Stimulated activated CD4-positive, alpha-beta T cell treated with anti-CD3 and anti-CD28 coated beads, Interleukin-2, amount 100 ng/mL, for 48 hours (primary cell): ENCODE measurements at regions not wholly inside any gene's neighbourhood (a gene's known extent, or its start where the extent isn't known, plus 50 kb on each side); places are given as distances from the start of the nearest gene placed in this dataset.

ENCODE experiments used
- DNase-seq, 2 donors: peaks; one replicate each; pipeline ENCODE4 v3.0.0-alpha.2; 2020

GRCh38 chr13:40176242-40176641, 490.2 kb downstream of the FOXO1 start:
- DNase-seq: no peak

DNA sequence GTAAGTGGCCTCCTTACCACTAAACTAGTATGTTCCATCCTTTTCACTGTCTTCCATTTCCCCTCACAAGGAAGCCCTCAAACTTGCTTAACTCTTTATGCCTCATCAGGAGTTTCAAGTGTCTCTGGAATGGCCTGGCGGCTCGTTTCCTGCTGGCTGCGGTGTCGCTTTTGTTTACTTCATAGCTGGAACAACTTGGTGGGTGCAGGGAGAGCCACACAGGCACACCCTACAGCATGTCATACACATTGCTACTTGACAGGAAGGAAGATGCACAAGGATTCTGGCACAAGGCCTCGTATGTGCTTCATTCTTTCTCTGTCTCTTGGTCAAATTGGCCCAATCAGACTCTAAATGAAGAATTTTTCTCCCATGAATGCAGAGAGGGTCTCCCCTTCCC, 488.3 kb downstream of the FOXO1 start:
- DNase-seq: no peak

- DNase-seq: no peak
Measured at GRCh38 chr13:40179445-40180281, 486.8 kb downstream of the FOXO1 start.

- no peak for DNase-seq
Measured at GRCh38 chr13:40180776-40181175, 485.7 kb downstream of the FOXO1 start.

GRCh38 chr13:40181203-40181845, 485.1 kb downstream of the FOXO1 start:
- DNase-seq: no peak

- no peak for DNase-seq
Measured at GRCh38 chr13:40182591-40182990, 483.9 kb downstream of the FOXO1 start.

GRCh38 chr13:40185414-40185813, 481.0 kb downstream of the FOXO1 start:
- no peak for DNase-seq

DNA sequence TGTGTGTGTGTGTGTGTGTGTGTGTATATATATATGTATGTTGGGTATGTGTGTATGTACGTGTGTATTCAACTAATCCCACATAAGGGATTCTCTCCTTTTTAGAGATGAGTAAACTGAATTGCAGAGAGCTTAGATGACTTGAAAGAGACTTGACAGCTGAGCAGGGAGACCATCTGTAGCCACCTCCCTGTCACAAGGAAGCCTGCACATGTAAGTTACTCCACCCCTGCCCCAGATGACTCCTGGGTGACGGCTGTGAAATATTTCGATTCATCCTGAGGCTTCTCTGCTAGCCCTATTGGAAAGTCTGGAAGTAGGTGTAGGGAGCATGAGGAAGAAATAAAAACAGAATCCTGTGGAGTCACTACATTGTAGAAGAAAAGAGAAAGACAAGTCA, 480.4 kb downstream of the FOXO1 start:
- DNase-seq: no peak

DNA sequence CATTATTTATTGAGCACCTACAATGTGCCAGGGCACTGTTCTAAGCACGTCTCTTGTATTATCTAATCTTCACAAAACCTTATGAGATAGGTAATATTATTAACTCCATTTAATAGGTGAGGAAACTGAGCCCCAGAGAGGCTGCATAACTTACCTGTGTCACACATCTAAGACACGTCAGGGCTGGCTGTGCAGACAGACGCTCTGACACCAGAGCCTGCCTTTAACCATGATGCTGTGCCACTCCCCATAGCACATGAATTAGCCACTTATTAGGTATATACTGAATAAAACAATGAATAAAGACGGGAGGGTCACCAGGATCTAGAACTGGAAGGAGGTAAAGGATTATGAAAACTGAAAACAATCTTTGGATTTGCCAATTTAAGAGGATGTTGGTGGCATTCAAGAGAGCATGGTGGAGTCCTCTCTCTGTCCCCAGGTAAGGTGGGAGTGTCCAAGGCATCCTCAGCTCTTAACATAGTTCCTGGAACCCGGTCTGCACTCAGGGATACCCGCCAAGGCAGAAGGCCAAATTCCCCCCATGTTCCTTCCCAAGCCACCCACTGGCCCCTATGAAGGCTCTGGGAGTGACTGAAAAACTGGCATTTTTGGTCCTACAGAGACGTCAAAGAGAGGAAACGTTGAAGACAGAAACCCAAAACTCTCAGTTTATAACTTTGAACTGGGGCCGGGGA, 479.7 kb downstream of the FOXO1 start:
- DNase-seq: no peak

DNA sequence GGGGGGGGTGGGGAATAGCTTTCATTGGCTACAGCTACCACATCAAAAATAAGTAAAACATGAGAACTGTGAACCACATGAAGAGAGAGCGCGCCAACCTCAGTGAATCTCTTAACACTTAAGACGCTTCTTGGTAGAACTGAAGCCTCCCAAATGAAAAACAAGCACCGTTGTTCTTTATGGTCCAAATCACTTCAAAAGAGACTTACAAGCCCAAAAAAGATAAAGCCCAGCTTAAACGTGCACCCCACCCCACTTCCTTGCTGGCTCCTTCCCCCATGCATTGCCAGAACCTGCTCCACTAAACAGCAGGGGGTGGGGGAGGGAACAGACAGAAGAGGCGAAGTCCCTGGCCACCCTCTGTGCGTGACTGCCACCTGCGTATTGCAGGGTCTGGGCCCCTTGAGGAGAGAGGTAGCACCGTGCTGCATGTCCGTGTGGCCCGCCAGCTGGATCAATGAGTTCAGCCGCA, 479.1 kb downstream of the FOXO1 start:
- DNase-seq: peak; percentile 28 to 35

GRCh38 chr13:40187841-40188591, 478.4 kb downstream of the FOXO1 start:
- DNase-seq: peak; percentile 19 to 36

DNA sequence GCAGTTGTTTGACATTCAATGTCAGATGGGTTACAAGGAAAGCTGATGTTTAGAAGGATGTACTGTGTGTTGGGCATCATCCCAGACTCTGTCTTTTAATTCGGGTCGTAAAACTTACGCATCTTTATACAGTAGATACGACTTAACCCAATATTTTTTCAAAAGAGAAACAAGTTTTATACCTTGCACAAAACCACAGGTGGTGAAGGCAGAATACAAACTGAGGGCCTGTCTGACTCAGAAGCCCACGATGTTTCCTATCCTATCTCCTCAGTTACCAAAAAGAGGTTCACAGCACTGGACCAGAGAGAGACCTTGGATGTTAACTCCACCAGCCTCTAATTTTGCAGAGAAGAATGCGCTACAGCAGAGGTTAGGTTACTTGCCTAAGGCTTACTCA, 477.0 kb downstream of the FOXO1 start:
- no peak for DNase-seq

GRCh38 chr13:40189898-40190630, 476.4 kb downstream of the FOXO1 start:
- no peak for DNase-seq

GRCh38 chr13:40190641-40191100, 475.8 kb downstream of the FOXO1 start:
- DNase-seq: peak; percentile 45 to 48

- DNase-seq: no peak
Measured at GRCh38 chr13:40191186-40191980, 475.1 kb downstream of the FOXO1 start.

DNA sequence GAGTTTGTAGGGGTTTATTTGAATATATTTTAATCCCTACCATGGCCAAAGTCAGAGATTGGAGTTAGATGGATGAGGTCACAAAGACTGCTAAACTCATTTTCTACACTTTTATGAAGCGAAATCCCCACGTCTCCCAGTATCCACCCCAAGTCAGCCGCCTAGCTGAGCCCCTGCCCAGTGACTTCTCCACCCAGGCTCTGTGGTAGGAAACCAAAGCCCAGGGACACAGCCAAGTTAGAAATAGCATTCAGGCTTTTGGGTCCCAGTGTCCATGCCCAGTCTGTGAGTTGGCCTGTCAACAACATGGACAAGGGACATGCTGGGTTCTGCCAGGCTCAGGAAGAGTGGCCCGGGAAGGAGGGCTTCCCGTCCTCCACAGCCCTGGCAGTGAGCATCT, 474.0 kb downstream of the FOXO1 start:
- DNase-seq: no peak

- DNase-seq: no peak
Measured at GRCh38 chr13:40192858-40193257, 473.6 kb downstream of the FOXO1 start.

DNA sequence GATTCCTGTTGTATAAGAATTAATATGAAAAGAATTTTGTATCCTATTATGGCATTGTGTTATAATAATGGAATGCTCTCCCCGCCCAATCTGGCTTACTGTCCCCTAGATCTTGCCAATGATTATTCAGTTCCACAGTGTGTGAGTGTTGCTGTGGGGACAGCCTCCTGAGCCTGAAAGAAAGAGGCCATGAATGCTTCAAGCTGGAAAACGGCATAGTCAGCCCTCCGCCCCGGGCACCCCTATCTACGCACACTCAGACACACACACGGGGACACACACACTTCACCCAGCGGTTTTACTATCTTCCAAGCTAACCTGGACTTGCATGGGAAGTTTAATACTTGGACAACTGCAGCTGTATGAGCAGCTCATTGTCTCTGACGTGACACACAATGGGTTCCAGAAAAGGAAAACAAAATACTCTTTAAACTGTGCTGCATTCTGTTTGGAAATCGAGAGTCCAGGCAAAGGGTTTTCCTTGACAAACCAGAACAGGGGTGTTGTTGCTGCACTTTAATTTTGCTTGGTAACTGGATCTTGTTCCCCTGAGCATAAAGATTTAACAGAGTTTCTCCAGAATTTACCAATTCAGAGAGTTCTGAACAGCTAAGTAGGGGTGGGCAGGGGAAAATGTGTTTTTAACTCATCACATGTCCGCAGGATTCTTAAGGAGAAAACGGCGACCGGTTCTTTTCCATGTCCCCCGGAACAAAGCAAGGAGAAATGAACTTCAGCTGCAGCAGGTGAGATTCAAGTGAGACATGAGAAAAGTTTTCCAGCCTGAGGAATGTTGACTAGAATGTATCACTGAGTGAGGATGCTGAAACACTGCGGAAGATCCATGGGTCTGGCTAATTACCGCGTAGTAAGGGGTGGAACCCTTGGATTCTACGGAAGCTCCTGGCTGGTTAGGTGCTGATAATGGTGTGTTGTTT, 472.9 kb downstream of the FOXO1 start:
- DNase-seq: no peak

DNA sequence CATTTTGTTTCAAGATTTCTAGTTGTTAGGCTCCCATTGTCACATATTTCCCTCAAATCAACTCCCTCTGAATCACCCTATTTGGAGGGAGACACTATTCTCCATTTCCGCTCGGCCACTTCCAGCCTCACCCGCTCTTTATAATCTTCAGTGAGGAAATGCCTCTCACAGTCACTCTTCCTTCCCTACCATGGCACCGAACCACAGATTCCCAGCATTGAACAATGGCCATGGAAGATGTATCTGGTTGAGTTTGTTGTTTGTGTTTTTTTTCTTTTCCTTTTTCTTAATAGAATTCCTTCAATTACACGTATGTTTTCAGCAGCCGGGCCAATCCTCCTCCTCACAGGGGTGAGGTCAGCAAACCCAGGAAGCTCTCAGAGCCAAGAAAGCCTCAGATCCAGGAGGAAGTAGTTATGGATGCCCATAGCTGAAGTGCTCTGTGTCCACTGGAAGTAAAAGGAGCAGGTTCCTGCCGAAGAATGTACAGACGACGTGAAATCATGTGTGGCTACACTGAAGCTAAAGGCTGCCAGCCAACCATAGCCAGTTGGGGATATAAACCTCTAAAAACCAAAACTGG, 472.1 kb downstream of the FOXO1 start:
- DNase-seq: no peak

DNA sequence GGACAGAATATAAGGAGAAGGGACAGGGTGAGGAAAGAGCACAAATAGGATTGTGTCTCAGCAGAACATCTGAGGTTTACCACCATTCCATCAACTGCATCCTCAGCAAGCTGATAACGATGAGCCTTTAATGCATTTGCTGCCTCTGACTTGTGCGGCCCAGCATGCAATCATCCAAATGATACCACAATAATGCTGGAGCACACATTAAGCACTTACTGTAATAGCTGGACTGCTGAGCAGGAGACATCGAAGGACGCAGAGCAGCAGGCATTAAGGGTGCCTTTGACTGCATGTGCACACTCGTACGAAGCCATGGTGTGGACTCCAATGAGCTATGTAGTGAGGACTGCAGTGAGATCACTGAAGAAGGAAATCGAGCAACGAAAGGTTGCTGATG, 469.4 kb downstream of the FOXO1 start:
- DNase-seq: no peak
